D341Med (cell line): ENCODE measurements at regions not wholly inside any gene's neighbourhood (a gene's known extent, or its start where the extent isn't known, plus 50 kb on each side); places are given as distances from the start of the nearest gene placed in this dataset.
"Not testable (repeated sequence)": the region's sequence is repeated elsewhere in the genome, so short reads cannot be mapped to it uniquely, and the experiment has no call there.

Experiments used
- DNase-seq: peaks from one replicate; pipeline ENCODE4 v3.0.0; 2012; ENCODE audit warnings: low spot score

GRCh38 chr17:54712798-54713197 is 187.9 kb upstream of the TOM1L1 start:
- not testable (repeated sequence) for DNase-seq

DNA sequence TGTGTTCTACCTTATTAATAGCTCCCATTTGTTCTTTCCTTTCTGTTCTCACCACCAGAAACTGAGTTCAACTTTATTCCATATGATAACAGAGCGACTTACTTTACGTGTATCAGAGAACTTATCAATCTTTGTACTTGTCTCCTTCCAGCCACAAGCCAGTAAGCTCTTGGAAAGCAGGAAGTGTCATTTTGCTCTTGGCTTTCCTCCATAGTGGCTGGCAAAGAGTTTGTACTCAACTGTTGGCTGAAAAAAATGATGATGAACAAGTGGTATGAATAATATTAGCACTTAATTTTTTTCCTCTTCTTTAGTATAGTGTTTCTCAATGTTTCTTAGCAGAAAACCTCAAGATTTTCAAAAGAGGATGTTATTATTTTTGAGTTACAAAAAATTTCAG is 182.4 kb upstream of the TOM1L1 start:
- DNase-seq = no peak

- DNase-seq = no peak
Measured at GRCh38 chr17:54727624-54728023, 173.0 kb upstream of the TOM1L1 start.

- no peak for DNase-seq
Measured at GRCh38 chr17:54736573-54736972, 164.1 kb upstream of the TOM1L1 start.

GRCh38 chr17:54738496-54738895 is 162.2 kb upstream of the TOM1L1 start:
- DNase-seq = no peak

GRCh38 chr17:54744750-54745149 is 155.9 kb upstream of the TOM1L1 start:
- no peak for DNase-seq

- DNase-seq = no peak
Measured at GRCh38 chr17:54745239-54745638, 155.4 kb upstream of the TOM1L1 start.

- DNase-seq = no peak
Measured at GRCh38 chr17:54745862-54746261, 154.8 kb upstream of the TOM1L1 start.

DNA sequence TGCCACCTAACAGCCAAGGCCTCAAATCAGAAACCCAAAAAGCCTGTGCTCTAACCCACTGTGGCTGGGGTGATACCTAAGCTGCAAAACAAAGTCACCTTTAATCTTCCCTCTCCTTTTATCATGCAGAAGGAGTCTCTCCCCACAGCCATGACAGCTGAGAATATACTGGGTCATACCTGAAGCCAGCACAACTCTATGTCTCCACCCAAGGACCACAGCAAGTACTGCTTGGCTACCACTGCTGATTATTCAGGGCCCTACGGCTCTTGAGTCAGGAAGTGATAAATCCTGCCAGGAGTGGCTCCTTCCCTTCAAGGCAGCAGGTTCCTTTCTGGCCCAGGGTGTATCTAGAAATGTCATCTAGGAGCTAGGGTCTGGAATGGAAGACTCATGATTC is 151.5 kb upstream of the TOM1L1 start:
- no peak for DNase-seq

- peak; percentile 65 for DNase-seq
Measured at GRCh38 chr17:54754560-54754959, 146.1 kb upstream of the TOM1L1 start.

DNA sequence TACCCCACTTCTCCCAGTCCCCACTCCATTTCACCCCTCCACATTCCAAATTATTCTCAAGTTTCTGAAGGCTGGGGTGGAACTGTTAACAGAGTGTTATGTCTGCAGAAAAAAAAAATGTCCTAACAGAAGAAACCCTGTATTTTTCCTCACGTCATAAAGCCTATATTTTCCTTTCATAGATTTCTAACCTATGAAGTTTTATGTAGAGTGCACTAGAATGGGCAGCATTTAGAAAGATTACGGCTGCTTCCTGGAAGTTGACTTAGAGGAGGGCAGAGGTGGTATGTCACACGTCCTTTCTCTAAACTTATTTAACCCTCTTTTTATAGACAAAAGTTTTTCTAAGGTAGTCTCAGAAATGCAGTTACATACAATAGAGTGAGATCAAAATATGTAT is 139.8 kb upstream of the TOM1L1 start:
- DNase-seq = no peak

DNA sequence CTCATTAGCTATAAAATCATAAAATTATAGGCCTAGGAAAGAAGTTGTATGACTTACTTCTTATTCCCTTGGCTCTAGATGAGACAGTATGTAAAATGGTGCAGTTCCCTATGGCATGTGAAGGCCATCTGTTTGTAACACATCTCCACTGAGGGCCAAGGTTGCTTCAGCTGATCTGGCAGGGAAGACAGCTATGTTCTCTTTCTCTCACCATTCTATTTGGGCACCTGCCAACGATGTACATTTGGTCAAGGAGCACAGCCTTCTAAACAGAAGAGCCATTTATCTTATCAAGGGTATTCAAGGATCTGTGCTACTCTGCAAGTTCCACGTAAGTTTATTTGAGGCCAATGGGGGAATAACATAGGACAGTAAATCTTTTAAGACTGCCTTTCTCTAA is 129.8 kb upstream of the TOM1L1 start:
- no peak for DNase-seq

- no peak for DNase-seq
Measured at GRCh38 chr17:54771409-54771915, 129.2 kb upstream of the TOM1L1 start.

DNA sequence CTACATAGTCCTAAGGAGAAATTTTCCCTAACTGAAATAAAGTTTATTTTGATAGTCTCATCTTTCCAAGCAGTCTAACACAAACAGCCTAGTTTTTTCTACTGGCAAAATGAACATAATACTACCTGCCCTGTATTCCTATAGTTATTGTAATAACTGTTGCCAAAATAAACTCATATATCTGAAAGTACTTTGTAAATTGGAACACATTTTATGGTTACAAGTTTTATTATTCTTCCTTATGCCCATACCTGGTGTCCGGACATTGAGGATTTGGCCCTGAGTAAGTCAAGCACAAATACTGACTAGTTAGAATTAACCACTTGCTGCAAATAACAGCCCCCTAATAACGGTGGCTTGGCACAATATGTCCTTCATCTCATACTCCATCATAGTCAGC is 120.4 kb upstream of the TOM1L1 start:
- no peak for DNase-seq

DNA sequence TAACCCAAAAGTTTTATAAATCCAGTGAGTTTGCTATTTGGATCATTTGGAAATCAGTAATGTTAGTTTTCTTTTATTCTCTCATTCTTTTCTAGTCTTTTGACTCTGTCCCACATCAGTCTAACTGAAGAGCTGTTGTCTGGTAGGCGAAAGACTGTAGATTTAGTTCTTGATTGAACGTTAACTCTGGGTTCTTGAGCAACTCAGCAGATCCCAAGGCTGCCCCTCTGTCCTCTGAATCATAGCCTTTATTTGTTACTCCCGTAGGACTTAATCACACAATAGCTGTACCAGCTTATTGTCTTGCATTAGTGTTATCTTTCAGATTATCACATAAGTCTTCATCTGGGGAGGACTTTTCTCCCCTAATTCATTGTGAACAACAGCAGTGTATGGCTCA is 119.3 kb upstream of the TOM1L1 start:
- DNase-seq = no peak

DNA sequence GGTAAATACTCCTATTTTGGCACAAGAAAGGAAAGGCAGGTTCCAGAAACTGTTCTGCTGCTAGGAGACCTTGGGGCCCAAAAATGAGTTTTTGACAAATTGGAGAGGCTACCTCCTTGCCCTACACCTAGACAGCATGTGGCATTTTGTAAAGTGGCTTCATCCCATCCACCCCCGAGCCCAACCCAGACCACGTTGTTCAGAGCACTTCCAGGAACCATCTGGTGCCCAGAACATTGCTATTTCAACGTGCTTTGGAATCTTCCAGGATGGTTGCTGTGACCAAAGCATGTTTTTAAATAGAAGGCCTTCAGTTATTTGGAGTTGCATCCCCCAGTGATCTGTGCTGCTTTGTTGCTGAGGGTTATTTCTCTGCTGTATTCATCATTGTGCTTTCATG is 116.3 kb upstream of the TOM1L1 start:
- no peak for DNase-seq

DNA sequence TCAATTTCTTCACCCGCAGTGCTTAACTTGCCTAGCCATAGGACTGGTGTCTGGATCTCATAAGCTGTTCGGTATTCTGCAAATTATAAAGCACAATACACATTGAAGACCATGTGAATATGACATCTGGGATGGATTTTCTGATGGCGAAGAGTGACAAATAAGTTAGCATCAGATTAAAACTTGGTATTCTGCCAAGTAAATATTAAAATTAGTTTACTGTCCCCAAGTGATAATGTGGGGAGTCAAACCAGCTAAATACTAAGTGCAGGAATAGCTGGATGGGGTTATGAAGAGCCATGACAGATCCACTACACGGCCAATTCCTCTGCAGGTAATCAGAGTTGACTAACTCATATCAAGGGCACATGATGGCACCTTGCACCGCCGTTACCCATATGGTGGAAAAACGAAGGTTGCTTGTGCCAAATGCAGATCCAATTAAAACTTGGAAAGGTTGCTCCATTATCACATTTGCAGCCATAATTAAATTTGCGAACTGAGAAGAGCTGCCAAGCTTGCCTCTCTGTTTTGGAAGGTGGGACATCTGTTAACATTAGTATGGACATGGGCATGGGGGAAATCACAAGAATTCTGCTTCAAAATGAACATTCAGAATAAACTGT is 114.9 kb upstream of the TOM1L1 start:
- DNase-seq = no peak

DNA sequence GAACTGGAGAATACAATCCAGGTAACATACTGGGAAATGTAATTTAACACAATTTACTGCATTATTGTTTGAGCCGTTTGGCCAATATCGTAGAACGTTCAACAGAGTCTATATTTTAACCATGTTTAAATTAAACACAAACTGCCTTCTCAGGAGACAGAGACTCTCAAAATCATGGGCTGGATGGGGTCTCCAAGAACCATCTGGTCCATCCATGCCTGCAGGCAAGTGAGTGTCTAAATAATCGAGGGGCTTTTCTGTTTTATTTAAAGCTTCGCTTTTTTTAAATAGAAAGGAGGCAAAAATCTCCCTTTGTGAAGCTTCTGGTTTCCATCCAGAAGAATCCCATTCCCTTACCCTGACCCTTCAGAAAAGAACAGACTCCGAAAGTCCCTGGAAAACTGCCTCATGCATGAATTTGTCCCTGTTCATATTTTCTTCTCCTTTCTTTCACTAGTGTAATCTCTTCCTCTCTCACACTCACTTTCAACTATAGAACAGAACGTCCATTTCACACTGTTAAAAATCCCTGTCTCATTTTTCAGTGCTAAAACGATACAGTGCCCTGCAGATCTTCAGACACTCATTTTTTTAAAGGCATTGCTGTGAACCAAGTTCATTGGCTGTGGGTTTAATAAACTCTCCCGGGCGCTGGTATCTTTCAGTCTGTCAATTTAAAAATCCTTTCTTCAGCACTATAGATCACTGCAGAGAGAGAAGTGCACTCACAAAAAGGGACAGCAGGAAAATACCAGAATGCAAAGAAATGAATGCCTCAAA is 111.4 kb upstream of the TOM1L1 start:
- no peak for DNase-seq

GRCh38 chr17:54793271-54793670 is 107.4 kb upstream of the TOM1L1 start:
- DNase-seq = peak; percentile 47

DNA sequence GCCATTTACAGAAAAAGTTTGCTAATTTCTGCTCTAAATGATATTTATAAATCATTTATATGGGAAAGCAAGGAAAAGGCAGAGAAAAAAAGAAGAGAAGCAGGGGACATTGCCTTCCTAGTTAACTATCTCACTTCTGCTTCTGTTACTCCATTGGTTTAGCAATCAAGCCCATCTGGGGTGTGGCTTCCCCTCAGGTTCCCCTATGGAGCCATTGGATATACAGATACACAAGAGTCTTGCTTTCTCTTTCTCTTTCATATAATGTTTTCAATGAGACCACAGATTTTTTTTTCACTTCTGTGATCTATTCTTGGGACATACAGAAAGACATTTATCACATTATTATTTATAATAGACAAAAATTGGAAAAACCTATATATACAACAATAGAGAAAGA is 105.6 kb upstream of the TOM1L1 start:
- DNase-seq = no peak

DNA sequence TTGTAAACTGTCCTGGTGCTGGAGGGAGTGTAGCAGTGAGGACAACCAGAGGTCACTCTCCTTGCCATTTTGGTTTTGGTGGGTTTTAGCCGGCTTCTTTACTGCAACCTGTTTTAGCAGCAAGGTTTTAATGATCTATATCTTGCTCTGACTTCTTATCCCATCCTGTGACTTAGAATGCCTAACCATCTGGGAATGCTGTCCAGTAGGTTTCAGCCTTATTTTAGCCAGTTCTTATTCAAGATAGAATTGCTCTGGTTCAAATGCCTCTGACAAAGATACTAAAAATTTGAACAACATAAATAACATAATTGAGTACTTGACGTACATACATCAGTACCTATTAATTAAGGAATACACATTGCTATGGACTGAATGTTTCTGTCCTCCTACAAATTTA is 93.3 kb upstream of the TOM1L1 start:
- DNase-seq = no peak

DNA sequence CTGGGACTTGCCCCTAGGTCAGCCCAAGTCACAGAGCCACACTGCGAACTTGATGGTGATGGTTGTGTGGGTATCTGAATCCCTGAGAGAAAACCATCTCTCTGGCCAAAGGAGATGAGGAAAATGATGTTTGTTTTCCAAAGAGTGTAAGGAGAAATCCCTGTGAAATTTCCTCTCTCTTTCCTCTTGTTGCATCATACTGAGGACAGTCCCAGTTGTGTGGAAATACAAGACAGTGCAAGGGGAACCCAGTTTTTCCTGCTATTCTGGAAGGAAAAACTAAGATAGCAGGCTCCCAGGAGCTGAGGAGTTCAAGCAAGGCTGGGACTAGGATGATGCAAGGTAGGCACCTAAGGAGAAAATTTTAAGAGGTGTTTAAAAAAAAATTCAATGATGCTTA is 86.8 kb upstream of the TOM1L1 start:
- no peak for DNase-seq

DNA sequence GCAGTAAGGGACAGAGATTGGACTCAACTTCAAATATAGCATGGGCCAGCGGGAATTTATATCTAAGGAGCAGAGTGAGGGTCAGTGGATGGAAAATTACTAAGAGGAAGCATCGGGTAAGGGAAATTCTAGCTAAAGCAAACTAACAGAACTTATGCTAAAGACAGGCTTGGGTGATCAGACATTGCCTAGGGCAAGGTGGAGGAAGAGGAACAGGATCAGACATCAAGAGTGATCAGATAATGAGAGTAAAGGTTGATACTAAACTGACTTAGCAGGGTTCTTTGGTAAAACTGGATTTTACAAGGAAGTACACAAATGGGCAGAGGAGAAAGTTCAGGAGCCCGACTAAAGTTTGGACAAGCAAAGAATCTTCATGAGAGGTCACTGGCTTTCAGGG is 86.3 kb upstream of the TOM1L1 start:
- DNase-seq = no peak

- DNase-seq = no peak
Measured at GRCh38 chr17:54834086-54834485, 66.6 kb upstream of the TOM1L1 start.
